ENCODE measurements at regions not wholly inside any gene's neighbourhood (a gene's known extent, or its start where the extent isn't known, plus 50 kb on each side); places are given as distances from the start of the nearest gene placed in this dataset.

GRCh38 chr11:70851907-70852306 is 400.5 kb downstream of the SHANK2 start:
- TF ChIP-seq CTCF (IDR thresholded peaks at IDR 0.05) = no peak
- no peak for TF ChIP-seq POLR2A (IDR thresholded peaks at IDR 0.05)
